Hematopoietic multipotent progenitor cell (in vitro differentiated cells): ENCODE measurements at regions not wholly inside any gene's neighbourhood (a gene's known extent, or its start where the extent isn't known, plus 50 kb on each side); places are given as distances from the start of the nearest gene placed in this dataset.
"Not testable (repeated sequence)": the region's sequence is repeated elsewhere in the genome, so short reads cannot be mapped to it uniquely, and the experiment has no call there.

ENCODE experiments used
- DNase-seq, 3 donors: peaks; one replicate each; pipeline ENCODE4 v3.0.0-alpha.2; 2011 to 2015; ENCODE audit warnings: low read depth in 2 of 3, low spot score in 2 of 3

DNA sequence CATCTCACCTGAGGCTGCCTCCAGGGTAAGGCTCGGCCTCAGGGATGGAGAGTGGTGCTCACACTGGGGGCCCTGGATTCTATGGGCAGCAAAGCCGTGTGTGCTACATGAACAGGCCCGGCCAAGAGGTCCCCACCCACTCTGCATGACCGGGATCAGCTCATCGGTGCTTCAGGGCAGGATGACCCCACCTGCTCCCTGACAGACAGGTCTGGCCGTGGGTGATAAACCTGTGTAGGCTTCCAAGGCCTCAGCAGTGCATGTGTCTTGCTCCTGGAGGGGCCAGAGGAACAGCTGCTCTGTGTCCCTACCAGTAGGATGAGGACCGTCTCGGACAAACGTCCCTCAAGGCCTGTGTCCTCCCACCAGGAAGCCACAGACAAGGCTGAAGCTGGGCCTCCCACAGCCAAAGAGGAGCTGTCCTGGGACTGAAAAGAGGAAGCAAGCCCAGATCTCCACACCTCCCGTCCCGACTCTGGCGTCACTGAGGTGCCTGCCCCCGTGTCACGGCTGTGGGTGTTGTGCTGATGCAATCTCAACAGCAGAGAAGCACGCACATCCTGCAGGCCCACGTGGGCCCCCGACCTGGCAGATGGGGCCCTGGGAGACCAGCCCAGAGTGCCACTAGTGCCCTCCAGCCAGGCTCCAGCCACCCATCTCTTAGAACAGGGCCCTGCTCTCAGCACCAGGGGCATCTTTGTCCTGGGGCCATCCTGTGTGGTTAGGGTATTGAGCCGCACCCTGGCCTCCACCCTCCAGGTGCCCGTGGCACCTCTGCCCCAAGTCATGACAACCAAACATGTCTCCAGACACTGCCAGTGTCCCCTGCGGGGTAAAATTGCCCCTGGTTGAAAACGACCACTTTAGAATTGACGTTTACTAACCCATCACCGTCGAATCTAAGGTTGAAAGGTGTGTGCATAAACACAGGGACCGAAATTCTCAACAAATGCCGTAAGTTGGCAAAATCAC lies 5455.9 kb upstream of the TPTE start:
- peak in 2 of 3 donors; percentile 65 to 86 for DNase-seq

GRCh38 chr21:5066682-5067251 lies 5454.6 kb upstream of the TPTE start:
- DNase-seq, result not testable (repeated sequence)

DNA sequence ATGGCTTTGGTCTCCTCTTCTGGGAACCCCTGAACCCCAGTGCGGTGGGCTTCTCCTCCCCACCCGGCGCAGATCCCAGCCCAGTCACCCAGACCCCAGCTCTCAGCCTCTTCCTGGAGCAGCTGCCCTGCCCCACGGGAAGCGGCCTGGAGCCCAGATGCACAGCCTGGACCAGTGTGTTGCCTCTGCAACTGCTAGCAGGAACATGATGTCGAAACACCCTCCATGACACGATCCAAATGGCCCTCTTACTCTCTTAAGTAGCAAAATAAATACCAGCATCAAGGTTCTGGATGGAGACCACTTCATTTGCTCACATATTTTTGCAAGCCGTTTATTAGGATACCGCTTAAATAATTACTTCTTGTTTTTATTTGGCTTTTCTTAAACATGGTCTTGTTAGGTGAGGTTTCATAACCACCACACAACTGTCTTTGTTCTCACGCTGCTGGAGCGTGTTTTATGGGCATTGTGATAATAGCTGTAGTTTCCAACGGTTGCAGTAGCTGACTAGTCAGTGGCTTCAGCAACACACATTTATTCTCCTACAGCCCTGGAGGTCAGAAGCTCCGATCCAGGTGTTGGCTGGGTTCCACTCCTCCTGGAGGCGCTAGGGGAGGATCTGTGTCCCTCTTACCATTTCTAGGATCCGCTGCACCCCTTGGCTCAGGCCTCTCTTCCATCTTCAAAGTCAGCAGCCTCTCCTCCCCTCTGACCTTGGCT lies 5453.9 kb upstream of the TPTE start:
- not testable (repeated sequence) for DNase-seq

- DNase-seq, result not testable (repeated sequence)
These were observed 5452.7 kb upstream of the TPTE start for GRCh38 chr21:5068649-5069048.

DNA sequence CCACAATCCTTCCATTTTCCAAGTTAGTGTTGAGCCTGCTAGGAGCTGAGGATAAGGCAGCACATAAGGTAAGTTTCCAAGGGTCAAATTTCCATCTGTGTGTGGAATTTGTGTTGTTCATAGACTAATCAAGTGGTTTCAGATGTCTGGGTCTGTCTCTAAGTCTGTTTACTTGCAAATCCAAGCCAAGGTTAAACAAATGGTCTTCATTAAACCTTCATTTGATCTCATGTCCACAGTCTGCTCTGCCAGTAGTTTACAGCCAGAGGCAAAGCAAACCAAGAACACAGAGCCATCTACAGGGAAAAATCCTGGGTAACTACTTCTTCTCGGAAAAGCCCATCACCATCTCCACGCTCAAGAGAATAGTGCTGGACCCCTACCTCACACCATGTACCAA lies 5450.2 kb upstream of the TPTE start:
- DNase-seq, result not testable (repeated sequence)

DNA sequence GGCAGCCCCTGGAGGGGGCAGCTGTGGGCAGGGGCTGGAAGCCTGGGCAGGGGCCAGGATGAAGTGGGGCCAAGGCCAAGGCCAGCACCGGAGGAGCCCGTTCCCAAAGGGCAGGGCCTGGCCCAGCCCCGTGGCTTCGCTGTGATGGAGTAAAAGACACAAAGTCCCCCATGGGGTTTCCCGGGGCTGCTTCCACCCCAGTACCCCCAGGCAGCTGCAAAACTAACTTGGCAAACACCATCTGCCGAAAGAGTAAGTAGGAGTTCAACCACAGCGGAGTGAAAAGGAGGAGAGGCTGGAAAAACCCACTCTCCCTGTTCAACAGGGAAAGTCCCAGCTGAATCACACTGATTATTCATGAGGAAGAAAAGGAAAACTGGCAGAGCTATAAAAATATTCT lies 5444.5 kb upstream of the TPTE start:
- not testable (repeated sequence) for DNase-seq

- DNase-seq, result not testable (repeated sequence)
These were observed 5442.0 kb upstream of the TPTE start for GRCh38 chr21:5079361-5079760.

GRCh38 chr21:5080015-5080414 lies 5441.4 kb upstream of the TPTE start:
- not testable (repeated sequence) for DNase-seq

GRCh38 chr21:5084246-5084645 lies 5437.1 kb upstream of the TPTE start:
- not testable (repeated sequence) for DNase-seq

DNA sequence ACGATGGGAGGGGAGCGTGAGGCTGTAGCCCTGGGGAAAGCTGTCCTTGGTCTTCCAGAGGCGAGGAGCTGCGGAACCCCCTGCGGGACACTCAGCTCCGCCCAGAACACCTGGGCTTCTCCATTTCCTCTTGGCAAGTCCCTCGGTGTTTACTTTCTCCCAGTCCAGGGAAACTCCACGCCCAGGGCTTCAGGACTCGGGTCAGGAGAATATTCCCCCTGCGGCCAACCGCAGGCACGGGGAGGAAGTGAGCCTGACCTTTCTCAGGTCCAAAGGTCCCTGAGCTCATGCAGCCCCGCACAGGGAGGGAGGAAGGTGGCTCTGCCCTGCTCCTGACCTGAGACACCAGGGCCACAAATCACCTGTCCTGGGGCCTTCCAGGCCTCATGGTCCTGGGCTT lies 5435.9 kb upstream of the TPTE start:
- DNase-seq, result not testable (repeated sequence)

DNA sequence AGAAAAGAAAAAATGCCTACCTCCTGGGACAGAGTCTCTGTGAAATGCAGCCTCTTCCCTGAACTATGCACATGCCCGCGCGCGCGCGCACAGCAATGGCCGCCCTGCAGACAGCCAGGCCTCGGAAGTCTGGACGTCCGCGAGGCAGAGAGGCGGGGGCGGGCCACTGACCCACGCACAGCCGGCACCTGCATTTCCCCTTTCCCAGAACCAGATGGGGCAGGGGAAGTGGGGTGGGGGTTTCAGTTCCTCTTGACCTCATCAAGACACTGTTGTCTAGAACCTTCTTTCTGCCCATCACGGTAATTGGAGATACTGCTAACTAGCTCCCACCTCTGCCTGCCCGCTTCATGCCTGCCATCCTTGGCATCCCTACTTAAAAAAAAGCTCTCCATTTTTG lies 5435.0 kb upstream of the TPTE start:
- DNase-seq, result not testable (repeated sequence)

DNA sequence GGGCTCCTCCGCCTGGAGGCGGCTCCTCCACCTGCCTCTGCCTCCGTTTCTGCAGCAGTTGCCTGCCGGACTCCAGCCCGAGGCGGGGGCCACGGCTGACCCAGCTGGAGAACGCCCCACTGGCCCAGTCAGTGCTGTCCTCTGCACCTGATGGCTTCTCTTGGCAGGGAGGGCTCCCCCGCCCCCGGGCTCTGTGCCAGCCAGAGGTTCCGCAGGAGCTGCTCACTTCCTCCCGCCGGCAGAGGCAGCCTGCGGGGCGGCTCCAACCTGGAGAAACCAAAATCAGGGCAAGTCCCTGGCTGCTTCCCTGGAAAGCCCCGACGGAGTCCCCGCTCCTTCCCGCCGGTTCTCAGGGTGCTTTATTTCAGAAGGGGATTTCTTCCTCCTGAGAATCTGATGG lies 5432.6 kb upstream of the TPTE start:
- not testable (repeated sequence) for DNase-seq

- not testable (repeated sequence) for DNase-seq
These were observed 5431.8 kb upstream of the TPTE start for GRCh38 chr21:5089399-5090089.

DNA sequence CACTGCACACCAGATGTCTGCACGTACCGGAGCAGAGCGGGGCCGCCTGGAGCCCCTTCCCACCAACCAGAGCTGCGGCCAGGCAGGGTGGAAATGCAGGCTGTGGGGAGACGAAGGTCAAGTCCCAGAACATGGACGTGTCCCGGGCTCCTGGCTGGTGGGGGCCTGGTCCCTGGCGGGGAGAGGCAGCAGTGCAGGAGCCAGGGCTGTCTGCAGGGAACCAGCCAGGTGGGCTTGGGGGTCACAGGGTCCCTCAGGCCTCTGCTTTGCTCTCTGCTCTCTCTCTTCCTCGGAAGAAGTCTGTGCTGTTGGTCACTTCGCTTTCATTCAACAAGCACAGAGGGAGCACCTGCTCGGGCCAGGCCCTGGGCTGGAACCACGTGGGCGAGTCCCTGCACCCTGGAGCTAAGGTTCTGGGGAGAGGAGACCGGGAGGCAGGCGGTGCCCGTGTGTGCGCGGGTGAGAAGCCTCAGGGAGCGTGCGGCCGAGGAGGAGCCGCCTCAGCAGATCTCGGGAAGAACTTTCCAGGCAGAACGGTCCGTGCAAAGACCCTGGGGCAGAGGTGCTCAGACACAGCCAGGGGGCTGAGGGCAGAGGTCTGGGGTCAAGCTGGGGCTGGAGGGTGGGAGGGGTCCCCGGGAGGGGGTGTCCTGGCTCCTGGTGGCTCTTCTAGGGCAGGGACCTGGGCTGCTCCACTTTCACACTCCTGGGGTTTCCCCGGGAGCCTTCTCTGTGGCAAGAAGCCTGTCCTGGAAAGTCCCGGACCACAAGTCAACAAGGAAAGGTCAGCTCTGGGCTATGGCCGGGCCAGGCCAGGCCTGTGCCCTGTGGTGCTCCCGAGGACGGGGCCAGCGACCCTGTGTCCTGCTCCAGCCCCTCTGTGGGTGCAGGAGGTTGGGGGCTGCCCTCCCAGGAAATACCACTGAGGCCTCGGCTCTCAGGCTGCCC lies 5431.0 kb upstream of the TPTE start:
- DNase-seq, result not testable (repeated sequence)

DNA sequence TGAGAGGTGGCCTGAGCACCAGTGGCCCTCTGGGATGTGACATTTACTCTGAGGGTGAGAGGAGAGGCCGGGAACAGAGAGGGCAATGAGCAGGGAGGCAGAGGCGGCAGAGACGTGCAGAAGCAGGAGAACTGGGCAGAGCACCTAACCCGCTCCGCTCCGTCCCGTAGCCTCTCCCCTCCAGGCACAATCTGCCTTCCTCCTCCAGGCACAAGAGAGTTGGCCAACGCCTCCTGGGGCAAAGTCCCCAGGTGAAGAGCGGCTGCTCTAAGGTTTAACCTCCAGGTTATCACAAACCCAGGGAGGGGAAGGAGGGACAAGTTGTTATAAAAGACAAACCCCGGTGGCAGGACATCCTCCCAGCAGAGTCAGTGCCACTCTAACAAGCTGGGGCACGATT lies 5430.1 kb upstream of the TPTE start:
- not testable (repeated sequence) for DNase-seq

- not testable (repeated sequence) for DNase-seq
These were observed 5425.8 kb upstream of the TPTE start for GRCh38 chr21:5095628-5096027.

- DNase-seq, result not testable (repeated sequence)
These were observed 5423.2 kb upstream of the TPTE start for GRCh38 chr21:5098010-5098743.

GRCh38 chr21:5100604-5101174 lies 5420.7 kb upstream of the TPTE start:
- DNase-seq, result not testable (repeated sequence)
